ENCODE measurements at regions not wholly inside any gene's neighbourhood (a gene's known extent, or its start where the extent isn't known, plus 50 kb on each side); places are given as distances from the start of the nearest gene placed in this dataset.

DNA sequence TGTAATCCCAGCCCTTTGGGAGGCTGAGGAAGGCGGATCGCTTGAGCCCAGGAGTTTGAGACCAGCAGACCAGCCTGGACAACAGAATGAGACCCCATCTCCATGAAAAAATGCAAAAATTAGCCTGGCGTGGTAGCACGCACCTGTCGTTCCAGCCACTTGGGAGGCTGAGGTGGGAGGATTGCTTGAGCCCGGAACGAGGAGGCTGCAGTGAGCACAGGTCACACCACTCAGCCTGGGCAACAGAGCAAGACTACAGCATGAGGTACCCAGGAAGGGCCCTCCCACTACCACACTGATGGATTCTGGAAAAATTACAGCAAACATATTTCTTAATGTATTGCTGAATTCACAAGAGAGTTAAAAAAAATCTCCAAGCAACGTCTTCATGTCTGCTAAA, 56.3 kb upstream of the HPCAL1 start:
- H3K36me3 Mint-ChIP-seq: no peaks in the 10 kb centered on the region
- no peaks in the 10 kb centered on the region for H3K4me1 Mint-ChIP-seq (ENCODE audit: low read depth)
- H3K4me3 Mint-ChIP-seq: no peak overlapping the region
- H3K27me3 Mint-ChIP-seq: no peaks in the 10 kb centered on the region
- peaks cover 12% of the 10 kb centered on the region for H3K9me3 Mint-ChIP-seq (ENCODE audit: low read depth)
- no peak overlapping the region for H3K27ac Mint-ChIP-seq

- peaks cover 12% of the 10 kb centered on the region for H3K9me3 Mint-ChIP-seq (ENCODE audit: low read depth)
- H3K4me3 Mint-ChIP-seq: no peak overlapping the region
- H3K4me1 Mint-ChIP-seq (ENCODE audit: low read depth): no peaks in the 10 kb centered on the region
- H3K36me3 Mint-ChIP-seq: no peaks in the 10 kb centered on the region
- no peak overlapping the region for H3K27ac Mint-ChIP-seq
- H3K27me3 Mint-ChIP-seq: no peaks in the 10 kb centered on the region
Measured at GRCh38 chr2:10246831-10247230, 55.9 kb upstream of the HPCAL1 start.

GRCh38 chr2:10249798-10250197, 52.9 kb upstream of the HPCAL1 start:
- H3K9me3 Mint-ChIP-seq (ENCODE audit: low read depth): peaks cover 12% of the 10 kb centered on the region
- H3K27me3 Mint-ChIP-seq: no peaks in the 10 kb centered on the region
- no peak overlapping the region for H3K4me3 Mint-ChIP-seq
- no peaks in the 10 kb centered on the region for H3K36me3 Mint-ChIP-seq
- H3K27ac Mint-ChIP-seq: no peak overlapping the region
- no peaks in the 10 kb centered on the region for H3K4me1 Mint-ChIP-seq (ENCODE audit: low read depth)

DNA sequence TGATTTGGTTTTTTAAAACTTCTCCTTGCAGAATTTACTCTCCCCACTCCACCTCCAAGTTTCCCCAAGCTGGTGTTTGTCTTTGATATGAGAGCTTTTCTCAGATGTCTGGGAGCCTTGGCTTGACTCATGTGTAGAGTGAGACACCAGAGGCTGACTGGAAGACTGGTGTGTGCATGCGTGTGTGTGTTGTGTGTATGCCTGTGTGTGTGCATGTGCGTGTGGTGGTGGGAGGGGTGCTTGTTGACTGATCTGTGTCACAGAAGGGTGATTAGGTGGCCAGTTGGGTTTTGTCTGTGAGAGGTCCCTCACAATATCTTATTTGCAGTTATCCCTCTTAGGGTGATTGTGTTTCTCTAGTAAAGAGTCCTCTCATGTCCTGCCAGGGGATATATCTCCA, 50.5 kb upstream of the HPCAL1 start:
- Mint-ChIP-seq H3K4me1 (ENCODE audit: low read depth) (no peaks in the 10 kb centered on the region), H3K9me3 (ENCODE audit: low read depth) (peaks cover 12% of the 10 kb centered on the region), H3K27me3 (no peaks in the 10 kb centered on the region), H3K4me3 (no peak overlapping the region), H3K27ac (no peak overlapping the region), H3K36me3 (no peaks in the 10 kb centered on the region)

DNA sequence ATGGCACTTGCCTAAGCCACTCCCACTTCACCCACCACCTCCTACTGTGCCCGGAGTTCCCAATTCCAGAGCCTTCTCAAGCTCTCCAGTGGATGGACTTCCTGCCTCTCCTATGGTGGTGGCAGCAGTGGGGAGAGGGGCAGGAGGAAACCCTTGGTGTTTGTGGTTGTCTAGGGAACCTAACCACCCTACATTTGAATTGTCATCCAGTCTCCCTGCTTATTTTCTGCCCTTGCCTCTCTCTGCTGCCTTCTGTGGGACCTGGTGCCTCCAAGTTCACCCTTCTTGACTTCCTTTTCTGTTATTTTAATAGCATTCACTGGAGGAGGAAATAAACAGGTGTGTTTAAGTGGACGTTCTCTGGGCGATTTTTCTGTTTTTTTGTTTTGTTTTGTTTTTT, 50.0 kb upstream of the HPCAL1 start:
- no peaks in the 10 kb centered on the region for H3K4me1 Mint-ChIP-seq (ENCODE audit: low read depth)
- H3K9me3 Mint-ChIP-seq (ENCODE audit: low read depth): peaks cover 12% of the 10 kb centered on the region
- no peak overlapping the region for H3K27ac Mint-ChIP-seq
- H3K4me3 Mint-ChIP-seq: no peak overlapping the region
- no peaks in the 10 kb centered on the region for H3K36me3 Mint-ChIP-seq
- no peaks in the 10 kb centered on the region for H3K27me3 Mint-ChIP-seq
